ENCODE measurements at regions not wholly inside any gene's neighbourhood (a gene's known extent, or its start where the extent isn't known, plus 50 kb on each side); places are given as distances from the start of the nearest gene placed in this dataset.

DNA sequence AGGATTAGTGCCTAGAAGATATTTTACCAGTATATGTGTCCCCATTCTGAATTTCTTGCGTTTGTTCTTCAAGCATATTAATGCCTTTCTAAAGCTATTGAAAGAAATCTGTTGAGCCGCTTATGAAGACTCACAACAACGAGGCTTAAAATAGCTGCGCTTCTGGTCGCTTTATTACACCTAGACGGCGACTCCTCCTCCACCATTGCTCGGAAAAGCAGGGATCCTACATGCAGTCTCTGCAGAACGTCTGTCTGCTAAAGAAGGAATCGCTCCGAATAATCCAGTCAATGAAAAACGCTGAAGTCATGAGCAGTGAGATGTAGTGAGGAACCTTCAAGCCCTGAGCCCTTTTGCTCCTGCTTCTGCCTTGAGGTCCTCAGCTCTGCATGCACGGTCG, 94.8 kb upstream of the ZNF516 start:
- TF ChIP-seq, protein P1, sequence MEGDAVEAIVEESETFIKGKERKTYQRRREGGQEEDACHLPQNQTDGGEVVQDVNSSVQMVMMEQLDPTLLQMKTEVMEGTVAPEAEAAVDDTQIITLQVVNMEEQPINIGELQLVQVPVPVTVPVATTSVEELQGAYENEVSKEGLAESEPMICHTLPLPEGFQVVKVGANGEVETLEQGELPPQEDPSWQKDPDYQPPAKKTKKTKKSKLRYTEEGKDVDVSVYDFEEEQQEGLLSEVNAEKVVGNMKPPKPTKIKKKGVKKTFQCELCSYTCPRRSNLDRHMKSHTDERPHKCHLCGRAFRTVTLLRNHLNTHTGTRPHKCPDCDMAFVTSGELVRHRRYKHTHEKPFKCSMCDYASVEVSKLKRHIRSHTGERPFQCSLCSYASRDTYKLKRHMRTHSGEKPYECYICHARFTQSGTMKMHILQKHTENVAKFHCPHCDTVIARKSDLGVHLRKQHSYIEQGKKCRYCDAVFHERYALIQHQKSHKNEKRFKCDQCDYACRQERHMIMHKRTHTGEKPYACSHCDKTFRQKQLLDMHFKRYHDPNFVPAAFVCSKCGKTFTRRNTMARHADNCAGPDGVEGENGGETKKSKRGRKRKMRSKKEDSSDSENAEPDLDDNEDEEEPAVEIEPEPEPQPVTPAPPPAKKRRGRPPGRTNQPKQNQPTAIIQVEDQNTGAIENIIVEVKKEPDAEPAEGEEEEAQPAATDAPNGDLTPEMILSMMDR (IDR thresholded peaks at IDR 0.05 in 2 of 3, conservative IDR thresholded peaks at IDR 0.05 in 1 of 3; ENCODE audit: borderline replicate concordance in 1 of 3, insufficient read depth in 1 of 3, low read depth in 2 of 3, low read length in 2 of 3), result no peak
- TF ChIP-seq JUND (IDR thresholded peaks at IDR 0.05) (no peak), EZH2 (IDR thresholded peaks at IDR 0.05) (no peak)

Measured in HCT116 (cell line).